NCI-H446 treated with DMSO at 0.1 percent for 48 hours (cell line): ENCODE measurements at regions not wholly inside any gene's neighbourhood (a gene's known extent, or its start where the extent isn't known, plus 50 kb on each side); places are given as distances from the start of the nearest gene placed in this dataset.
"Not testable (repeated sequence)": the region's sequence is repeated elsewhere in the genome, so short reads cannot be mapped to it uniquely, and the experiment has no call there.

ENCODE experiments used
- DNase-seq: peaks from one replicate; lab custom pipeline; 2025; lab: John Stamatoyannopoulos, UW

DNA sequence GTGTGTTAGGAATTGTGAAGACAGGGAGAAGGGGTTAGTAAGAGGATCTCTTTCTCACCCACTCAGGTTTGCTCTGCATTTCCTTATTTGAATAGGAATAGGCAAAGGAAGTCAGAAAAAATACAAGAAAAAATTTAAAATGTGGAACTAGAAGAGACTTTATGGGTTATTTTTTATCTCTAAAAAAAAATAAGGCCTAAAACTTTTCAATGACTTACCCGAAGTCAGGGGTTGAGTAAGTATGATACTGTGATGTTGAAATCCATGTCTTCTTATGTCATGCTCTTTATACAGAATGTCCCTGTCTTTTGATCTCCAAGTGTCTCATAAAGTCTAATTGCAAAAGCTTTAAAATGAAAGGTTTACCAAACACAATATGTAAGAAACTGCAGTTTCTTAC is 148.3 kb upstream of the PIK3R1 start:
- no peak for DNase-seq

DNA sequence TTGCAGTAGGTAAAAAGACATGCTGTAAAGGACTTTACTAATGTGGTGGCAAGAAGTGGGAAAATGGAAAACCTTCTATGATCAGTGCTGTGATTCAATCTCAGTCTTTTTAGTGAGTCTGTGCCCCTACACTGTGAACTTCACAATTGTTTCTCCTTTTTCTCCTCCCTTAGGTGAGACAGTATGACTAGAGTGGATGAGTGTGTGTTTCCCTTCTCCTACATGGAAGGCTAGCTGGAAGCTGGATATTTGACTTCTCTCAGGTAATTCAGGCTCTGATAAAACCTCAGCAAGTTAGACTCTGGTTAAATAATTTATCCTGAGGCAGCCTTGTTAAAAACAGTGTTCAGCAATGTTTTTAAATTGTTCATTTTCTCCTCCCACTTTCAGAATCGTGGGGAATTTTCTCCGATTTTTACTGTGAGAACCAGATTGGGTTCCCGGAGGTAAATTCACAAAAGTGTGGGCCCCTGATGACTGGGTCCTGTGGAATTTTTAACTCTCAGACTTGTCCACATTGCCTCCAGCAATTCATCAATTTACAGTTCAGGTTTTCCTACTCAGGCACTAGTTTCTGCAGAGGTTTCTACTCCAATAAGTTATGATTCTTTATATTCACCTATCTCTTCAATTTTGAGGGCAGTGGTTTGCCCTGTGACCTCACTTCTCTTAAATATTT is 149.1 kb upstream of the PIK3R1 start:
- DNase-seq = no peak

DNA sequence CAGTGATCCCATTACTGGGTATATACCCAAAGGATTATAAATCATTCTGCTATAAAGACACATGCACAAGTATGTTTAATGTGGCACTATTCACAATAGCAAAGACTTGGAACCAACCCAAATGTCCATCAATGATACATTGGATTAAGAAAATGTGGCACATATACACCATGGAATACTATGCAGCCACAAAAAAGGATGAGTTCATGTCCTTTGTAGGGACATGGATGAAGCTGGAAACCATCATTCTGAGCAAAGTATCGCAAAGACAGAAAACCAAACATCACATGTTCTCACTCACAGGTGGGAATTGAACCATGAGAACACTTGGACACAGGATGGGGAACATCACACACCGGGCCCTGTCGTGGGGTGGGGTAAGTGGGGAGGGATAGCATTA is 150.2 kb upstream of the PIK3R1 start:
- not testable (repeated sequence) for DNase-seq

- DNase-seq = no peak
Measured at GRCh38 chr5:68060382-68060781, 155.2 kb upstream of the PIK3R1 start.

DNA sequence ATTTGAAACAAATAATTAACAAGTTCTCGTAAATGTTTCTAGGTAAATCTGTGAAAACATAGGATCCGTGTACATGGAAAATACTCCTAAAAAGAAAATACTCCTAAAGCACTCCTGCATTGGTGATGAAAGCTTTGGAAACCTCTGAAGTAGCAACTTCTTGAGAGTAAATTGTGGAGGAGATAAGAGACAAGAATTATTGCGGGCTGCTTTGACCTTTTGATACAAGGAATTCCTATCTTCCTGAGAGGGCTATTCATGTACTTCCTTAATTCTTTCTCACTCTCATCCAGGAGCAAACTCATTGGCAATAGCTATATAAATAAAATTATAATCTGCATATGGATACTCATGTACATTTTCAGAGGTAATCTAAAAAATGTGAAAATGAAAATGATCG is 158.4 kb upstream of the PIK3R1 start:
- no peak for DNase-seq

GRCh38 chr5:68055686-68056085 is 159.9 kb upstream of the PIK3R1 start:
- DNase-seq = no peak

DNA sequence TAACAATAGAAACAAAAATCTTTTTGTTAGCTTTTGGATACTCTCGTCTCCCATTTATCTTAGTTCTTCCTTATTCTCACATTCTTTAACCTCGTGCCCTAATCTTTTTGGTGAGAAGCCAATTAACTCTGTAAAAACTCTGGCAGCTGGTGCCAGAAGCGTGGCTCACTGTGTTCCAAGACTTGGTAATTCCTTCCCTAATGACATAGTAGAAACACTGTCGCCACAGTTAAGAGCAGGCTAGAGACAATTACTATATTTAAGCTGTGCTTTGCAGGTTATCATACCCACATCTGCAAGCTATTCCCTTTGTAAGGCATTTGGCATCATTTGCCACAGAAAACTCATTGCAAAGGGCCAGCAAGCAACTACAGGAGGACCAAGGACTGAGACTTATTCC is 160.9 kb upstream of the PIK3R1 start:
- DNase-seq = no peak

- DNase-seq = no peak
Measured at GRCh38 chr5:68053202-68053601, 162.4 kb upstream of the PIK3R1 start.

- DNase-seq = peak; percentile 43
Measured at GRCh38 chr5:68049053-68049713, 166.4 kb upstream of the PIK3R1 start.

GRCh38 chr5:68048516-68048915 is 167.0 kb upstream of the PIK3R1 start:
- DNase-seq = no peak

- DNase-seq = not testable (repeated sequence)
Measured at GRCh38 chr5:68048054-68048453, 167.5 kb upstream of the PIK3R1 start.

DNA sequence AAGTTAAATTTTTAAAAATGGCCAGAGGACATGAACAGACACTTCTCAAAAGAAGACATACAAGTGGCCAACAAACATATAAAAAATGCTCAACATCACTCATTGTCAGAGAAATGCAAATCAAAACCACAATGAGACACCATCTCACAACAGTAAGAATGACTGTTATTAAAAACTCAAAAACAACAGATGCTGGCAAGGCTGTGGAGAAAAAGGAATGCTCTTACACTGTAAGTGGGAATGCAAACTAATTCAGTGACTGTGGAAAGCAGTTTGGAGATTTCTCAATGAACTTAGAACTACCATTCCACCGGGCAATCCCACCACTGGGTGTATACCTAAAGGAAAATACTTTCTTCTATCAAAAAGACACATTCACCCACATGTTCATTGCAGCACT is 168.5 kb upstream of the PIK3R1 start:
- no peak for DNase-seq

DNA sequence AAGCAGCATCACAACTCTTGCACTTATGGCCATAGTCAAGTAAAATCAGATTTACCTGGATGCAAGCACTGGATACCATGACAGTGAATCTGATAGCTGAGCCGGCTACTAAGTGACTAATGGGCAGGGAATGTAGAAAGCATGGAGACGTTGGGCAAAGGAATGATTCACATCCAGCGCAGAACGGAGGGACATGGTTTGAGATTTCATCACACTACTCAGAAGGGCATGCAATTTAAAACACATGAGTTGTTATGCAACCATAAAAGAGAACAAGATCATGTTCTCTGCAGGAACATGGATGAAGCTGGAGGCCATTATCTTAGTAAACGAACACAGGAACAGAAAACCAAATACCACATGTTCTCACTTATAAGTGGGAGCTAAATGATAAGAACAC is 169.1 kb upstream of the PIK3R1 start:
- DNase-seq = no peak

DNA sequence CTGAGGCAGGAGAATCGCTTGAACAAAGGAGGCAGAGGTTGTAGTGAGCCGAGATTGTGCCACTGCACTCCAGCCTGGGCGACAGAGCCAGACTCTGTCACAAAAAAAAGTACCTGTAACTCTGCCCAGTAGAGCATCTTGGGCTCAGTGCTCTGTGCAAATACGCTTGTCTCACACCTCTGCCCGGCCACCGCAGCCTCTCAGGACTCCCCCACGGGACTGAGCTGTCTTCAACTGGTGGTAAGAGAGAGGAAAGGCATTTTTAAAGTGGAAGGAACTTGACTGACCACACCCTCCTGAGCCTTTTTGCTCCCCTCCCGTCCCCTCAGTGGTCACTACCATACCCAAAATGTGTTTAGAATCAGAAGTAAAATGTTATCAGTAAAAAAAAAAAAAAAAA is 174.3 kb upstream of the PIK3R1 start:
- no peak for DNase-seq

GRCh38 chr5:68037546-68037945 is 178.0 kb upstream of the PIK3R1 start:
- DNase-seq = no peak

DNA sequence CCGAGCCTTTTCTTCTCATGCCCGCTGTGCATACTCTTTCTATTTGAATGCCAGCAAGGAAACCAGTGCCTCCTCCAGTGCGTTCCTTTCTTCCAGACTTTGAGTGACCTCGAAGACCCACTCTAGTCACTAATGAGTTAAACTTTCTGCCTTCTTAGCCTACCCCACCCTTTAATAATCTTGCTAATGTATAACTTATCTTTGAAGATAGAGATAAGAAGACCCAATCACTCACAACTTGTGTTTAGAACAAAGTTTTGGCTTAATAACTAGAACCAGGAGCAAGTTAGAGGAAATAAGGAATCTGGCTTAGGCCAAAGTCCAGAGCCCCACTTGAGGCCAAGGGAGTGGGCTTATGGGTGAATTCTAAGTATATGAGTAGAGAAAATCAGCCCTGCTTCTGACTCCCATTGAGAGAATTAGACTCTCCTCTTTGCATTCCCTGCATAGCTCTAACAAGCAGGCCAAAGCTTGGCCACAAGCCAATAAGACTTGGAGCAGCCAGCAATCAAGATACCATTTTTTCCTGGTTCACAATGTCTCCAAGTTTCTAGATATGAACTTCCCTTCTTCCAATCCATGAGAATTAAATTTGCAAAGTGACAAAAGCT is 181.5 kb upstream of the PIK3R1 start:
- DNase-seq = no peak

GRCh38 chr5:68033029-68033428 is 182.5 kb upstream of the PIK3R1 start:
- no peak for DNase-seq

GRCh38 chr5:68032216-68032762 is 183.3 kb upstream of the PIK3R1 start:
- DNase-seq = no peak

DNA sequence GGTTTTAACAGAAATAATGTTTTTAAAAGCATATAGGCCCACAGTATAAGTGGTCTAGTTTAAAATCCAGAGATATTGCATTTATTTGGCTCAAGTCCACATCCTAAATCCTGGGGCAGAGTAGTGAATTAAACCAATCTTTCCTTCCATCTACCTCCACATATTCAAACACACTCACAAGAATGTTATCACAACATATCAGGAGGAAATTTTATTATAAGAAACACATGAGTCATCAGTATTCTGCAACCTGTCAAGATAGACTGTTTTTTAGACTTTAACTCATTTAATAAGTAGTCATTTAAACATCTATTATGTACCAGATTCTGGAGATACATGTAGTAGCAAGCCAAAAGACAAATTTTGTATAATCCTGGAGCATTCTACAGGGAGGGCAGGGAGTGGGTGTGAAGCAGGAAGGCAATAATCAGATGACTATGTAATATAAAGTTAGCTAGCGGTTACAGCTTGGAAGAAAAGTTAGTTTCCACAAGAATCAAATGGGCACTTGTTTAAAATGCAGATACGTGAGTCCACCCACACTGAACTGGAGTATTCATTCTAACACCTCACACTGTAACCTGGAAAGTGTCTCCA is 187.3 kb upstream of the PIK3R1 start:
- no peak for DNase-seq

DNA sequence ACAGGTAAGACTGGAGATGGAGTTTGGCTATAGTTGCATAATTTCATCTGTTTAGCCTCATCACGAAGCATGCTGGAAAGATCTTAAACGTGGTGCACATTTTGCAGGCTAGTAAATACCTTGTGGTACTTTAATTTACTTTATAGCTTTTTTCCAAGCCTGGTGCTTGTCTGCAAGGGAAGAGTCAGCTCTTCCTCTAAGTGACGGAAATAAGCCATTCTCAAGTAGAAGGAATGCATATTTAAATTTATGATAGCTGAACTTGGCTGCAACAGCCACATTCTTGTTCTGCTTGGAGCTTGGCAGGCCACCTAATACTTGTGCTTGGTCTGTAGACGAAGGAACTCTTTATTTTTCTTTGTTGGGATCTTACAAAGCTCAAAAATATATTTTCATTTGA is 188.0 kb upstream of the PIK3R1 start:
- DNase-seq = no peak

GRCh38 chr5:68026092-68026885 is 189.3 kb upstream of the PIK3R1 start:
- DNase-seq = no peak

DNA sequence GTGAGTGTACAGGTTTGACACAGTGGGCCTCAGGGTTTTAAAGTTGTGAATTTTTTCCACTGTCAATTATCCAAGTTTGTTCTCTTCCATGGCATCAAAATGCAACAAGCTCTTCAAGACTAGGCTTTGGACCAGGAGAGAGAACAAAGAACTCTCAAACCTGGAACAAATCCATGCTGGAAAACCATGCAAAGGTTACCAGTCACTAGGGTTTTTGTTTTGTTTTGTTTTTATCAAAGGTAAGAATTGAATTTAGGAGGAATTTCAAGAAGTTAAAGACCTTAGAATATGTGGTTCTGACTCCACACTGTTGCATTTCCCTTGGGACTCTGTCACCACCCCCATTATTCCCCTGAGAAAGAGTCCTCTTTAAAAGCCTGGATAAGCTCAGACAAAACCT is 191.1 kb upstream of the PIK3R1 start:
- DNase-seq = no peak
